Common myeloid progenitor, CD34-positive (primary cell): ENCODE measurements at regions not wholly inside any gene's neighbourhood (a gene's known extent, or its start where the extent isn't known, plus 50 kb on each side); places are given as distances from the start of the nearest gene placed in this dataset.

ENCODE experiments used
- CTCF ChIA-PET: fragments of 350-600 bp; sonication (Branson Sonifier 250); formaldehyde crosslinking; loops from one replicate; lab custom pipeline; 2021; ENCODE audit warnings: antibody characterized with exemption; lab: Charles Lee
- POLR2A ChIA-PET: fragments of 350-600 bp; sonication (Branson Sonifier 250); formaldehyde crosslinking; loops from one replicate; lab custom pipeline; 2021; ENCODE audit warnings: antibody characterized with exemption; lab: Charles Lee
- DNase-seq, 3 donors: peaks; one replicate each; pipeline versions ENCODE4 v3.0.0 to v3.0.0-alpha.2; 2013
- H3K27ac ChIP-seq, 2 experiments: 1 replicate in 1 of 2; 2 replicates in 1 of 2; pipeline ENCODE4 v1.7.0; 2013; ENCODE audit warnings: inconsistent platforms in 2 of 2, low read length in 2 of 2, mild to moderate bottlenecking in 2 of 2, low read depth in 1 of 2, moderate library complexity in 1 of 2; ENCODE audit not compliant: severe bottlenecking in 2 of 2, insufficient read depth in 1 of 2, poor library complexity in 1 of 2
- H3K27me3 ChIP-seq, 5 experiments: replicated peaks in 2 of 5; 1 replicate in 3 of 5; 2 replicates in 2 of 5; pipeline versions ENCODE4 v1.6.1 to v1.7.0; 2013; ENCODE audit warnings: low read length in 4 of 5, mild to moderate bottlenecking in 2 of 5, moderate library complexity in 2 of 5, inconsistent platforms in 1 of 5; ENCODE audit not compliant: insufficient read depth in 5 of 5, control insufficient read depth in 4 of 5
- H3K36me3 ChIP-seq, 4 experiments: 1 replicate in 2 of 4; 2 replicates in 2 of 4; pipeline versions ENCODE4 v1.6.1 to v1.7.0; 2013; ENCODE audit warnings: low read length in 3 of 4, control low read depth in 1 of 4, mild to moderate bottlenecking in 1 of 4; ENCODE audit not compliant: control insufficient read depth in 4 of 4, insufficient read depth in 4 of 4
- H3K4me1 ChIP-seq, 4 experiments: 1 replicate in 3 of 4; 2 replicates in 1 of 4; pipeline versions ENCODE4 v1.6.1 to v1.7.1; 2013; ENCODE audit warnings: low read length in 3 of 4, mild to moderate bottlenecking in 3 of 4, control low read depth in 1 of 4, inconsistent platforms in 1 of 4, moderate library complexity in 1 of 4; ENCODE audit not compliant: control insufficient read depth in 4 of 4, insufficient read depth in 4 of 4; ENCODE audit errors: control extremely low read depth in 1 of 4
- H3K4me3 ChIP-seq, 7 experiments: 1 replicate in 4 of 7; 2 replicates in 3 of 7; pipeline versions ENCODE4 v1.5.1 to v1.7.0; 2013; ENCODE audit warnings: mild to moderate bottlenecking in 7 of 7, low read length in 6 of 7, moderate library complexity in 6 of 7, inconsistent platforms in 2 of 7, low read depth in 2 of 7, control low read depth in 1 of 7; ENCODE audit not compliant: insufficient read depth in 4 of 7, control insufficient read depth in 1 of 7; ENCODE audit errors: extremely low read depth in 1 of 7
- H3K9me3 ChIP-seq, 5 experiments: 1 replicate in 4 of 5; 2 replicates in 1 of 5; pipeline versions ENCODE4 v1.6.1 to v1.7.1; 2013; ENCODE audit warnings: low read length in 4 of 5, mild to moderate bottlenecking in 2 of 5, inconsistent platforms in 1 of 5, low read depth in 1 of 5, moderate library complexity in 1 of 5; ENCODE audit not compliant: control insufficient read depth in 4 of 5, insufficient read depth in 2 of 5; ENCODE audit errors: control extremely low read depth in 1 of 5
- WGBS: methylation state at CpG from one replicate; pipeline ENCODE4 v1.1.5; 2013; ENCODE audit not compliant: insufficient coverage; 5-methylcytosine and 5-hydroxymethylcytosine counted together

- peak in 2 of 3 donors; percentile 69 to 76 for DNase-seq
- Histone ChIP-seq H3K4me1 (peaks cover 0 to 10% (median 0%) of the 10 kb centered on the region in 4 experiments), H3K27me3 (no peaks in the 10 kb centered on the region), H3K27ac (peak overlapping the region in 1 of 2 experiments; percentile 47), H3K4me3 (no peak overlapping the region), H3K9me3 (no peaks in the 10 kb centered on the region), H3K36me3 (no peaks in the 10 kb centered on the region)
- no CpG with 5 or more reads among the region's 1 CpG for WGBS
- CTCF ChIA-PET = no interaction called here
- POLR2A ChIA-PET = no interaction called here
Measured at GRCh38 chr5:27392716-27393115, 354.3 kb upstream of the CDH9 start.

- no peaks in the 10 kb centered on the region for H3K27me3 ChIP-seq
- no peak for DNase-seq
- no peaks in the 10 kb centered on the region for H3K36me3 ChIP-seq
- H3K9me3 ChIP-seq = no peaks in the 10 kb centered on the region
- no peak overlapping the region for H3K27ac ChIP-seq
- H3K4me3 ChIP-seq = no peak overlapping the region
- ChIA-PET CTCF (no interaction called here), POLR2A (no interaction called here)
- WGBS = 100% methylated on average over 1 of the region's 2 CpGs
- peaks cover 0 to 10% (median 0%) of the 10 kb centered on the region in 4 experiments for H3K4me1 ChIP-seq
Measured at GRCh38 chr5:27389696-27390095, 351.3 kb upstream of the CDH9 start.

GRCh38 chr5:27388755-27389154, 350.4 kb upstream of the CDH9 start:
- ChIA-PET CTCF (no interaction called here), POLR2A (no interaction called here)
- H3K27me3 ChIP-seq = no peaks in the 10 kb centered on the region
- 58% methylated on average over 4 of the region's 4 CpGs for WGBS
- DNase-seq = no peak
- peaks cover 0 to 10% (median 0%) of the 10 kb centered on the region in 4 experiments for H3K4me1 ChIP-seq
- H3K9me3 ChIP-seq = no peaks in the 10 kb centered on the region
- no peak overlapping the region for H3K27ac ChIP-seq
- H3K4me3 ChIP-seq = no peak overlapping the region
- H3K36me3 ChIP-seq = no peaks in the 10 kb centered on the region

- WGBS = no CpG with 5 or more reads among the region's 3 CpGs
- Histone ChIP-seq H3K27me3 (no peaks in the 10 kb centered on the region), H3K36me3 (no peaks in the 10 kb centered on the region), H3K4me3 (no peak overlapping the region), H3K27ac (no peak overlapping the region), H3K4me1 (peaks cover 0 to 4% (median 0%) of the 10 kb centered on the region in 4 experiments), H3K9me3 (no peaks in the 10 kb centered on the region)
- POLR2A ChIA-PET = no interaction called here
- no peak for DNase-seq
- CTCF ChIA-PET = no interaction called here
Measured at GRCh38 chr5:27387535-27388073, 349.2 kb upstream of the CDH9 start.

- no peak overlapping the region for H3K4me3 ChIP-seq
- H3K4me1 ChIP-seq = no peaks in the 10 kb centered on the region
- H3K36me3 ChIP-seq = no peaks in the 10 kb centered on the region
- CTCF ChIA-PET = no interaction called here
- no peak for DNase-seq
- H3K27ac ChIP-seq = no peak overlapping the region
- WGBS = no CpG with 5 or more reads among the region's 1 CpG
- POLR2A ChIA-PET = no interaction called here
- no peaks in the 10 kb centered on the region for H3K27me3 ChIP-seq
- no peaks in the 10 kb centered on the region for H3K9me3 ChIP-seq
Measured at GRCh38 chr5:27381686-27382085, 343.3 kb upstream of the CDH9 start.

GRCh38 chr5:27377626-27378025, 339.2 kb upstream of the CDH9 start:
- Histone ChIP-seq H3K27me3 (no peaks in the 10 kb centered on the region), H3K36me3 (no peaks in the 10 kb centered on the region), H3K9me3 (peaks cover 0 to 1% (median 0%) of the 10 kb centered on the region in 5 experiments), H3K4me3 (no peak overlapping the region), H3K4me1 (no peaks in the 10 kb centered on the region), H3K27ac (no peak overlapping the region)
- ChIA-PET POLR2A (no interaction called here), CTCF (no interaction called here)
- WGBS = 93% methylated on average over 4 of the region's 4 CpGs
- no peak for DNase-seq

- DNase-seq = no peak
- H3K4me3 ChIP-seq = no peak overlapping the region
- no peaks in the 10 kb centered on the region for H3K4me1 ChIP-seq
- H3K9me3 ChIP-seq = peaks cover 0 to 3% (median 0%) of the 10 kb centered on the region in 5 experiments
- H3K36me3 ChIP-seq = no peaks in the 10 kb centered on the region
- POLR2A ChIA-PET = interaction anchor here (0.6 kb wide), 1 partner anchor 248 kb away, joined by 4 read pairs; no protein-coding TSS in a partner anchor
- CTCF ChIA-PET = interaction anchor here (0.8 kb wide), 1 partner anchor 13 kb away, joined by 3 read pairs; no protein-coding TSS in a partner anchor
- no peak overlapping the region for H3K27ac ChIP-seq
- H3K27me3 ChIP-seq = no peaks in the 10 kb centered on the region
- WGBS = 100% methylated on average over 5 of the region's 6 CpGs
Measured at GRCh38 chr5:27353970-27354369, 315.6 kb upstream of the CDH9 start.
